ACHN (cell line): ENCODE measurements at regions not wholly inside any gene's neighbourhood (a gene's known extent, or its start where the extent isn't known, plus 50 kb on each side); places are given as distances from the start of the nearest gene placed in this dataset.

Source experiments
- DNase-seq: peaks from one replicate; pipeline ENCODE4 v3.0.0-alpha.2; 2015
- in situ Hi-C: cut with HindIII; loops from 2 replicates; pipeline ENCODE4 v1.10.0; 2017; ENCODE audit warnings: low sequenced_read_pairs, low pct_ligation_motif_present, low pct_unique_long_range_greater_than_20kb

GRCh38 chr3:117248153-117248552, 538.6 kb downstream of the TUSC7 start:
- no peak for DNase-seq
- in situ Hi-C loops: no loop called here

- no peak for DNase-seq
- in situ Hi-C loops: no loop called here
These were observed 542.6 kb downstream of the TUSC7 start for GRCh38 chr3:117252208-117252607.

- DNase-seq: no peak
- in situ Hi-C loops: no loop called here
These were observed 543.1 kb downstream of the TUSC7 start for GRCh38 chr3:117252651-117253050.

GRCh38 chr3:117253636-117254035, 544.1 kb downstream of the TUSC7 start:
- in situ Hi-C loops: no loop called here

DNA sequence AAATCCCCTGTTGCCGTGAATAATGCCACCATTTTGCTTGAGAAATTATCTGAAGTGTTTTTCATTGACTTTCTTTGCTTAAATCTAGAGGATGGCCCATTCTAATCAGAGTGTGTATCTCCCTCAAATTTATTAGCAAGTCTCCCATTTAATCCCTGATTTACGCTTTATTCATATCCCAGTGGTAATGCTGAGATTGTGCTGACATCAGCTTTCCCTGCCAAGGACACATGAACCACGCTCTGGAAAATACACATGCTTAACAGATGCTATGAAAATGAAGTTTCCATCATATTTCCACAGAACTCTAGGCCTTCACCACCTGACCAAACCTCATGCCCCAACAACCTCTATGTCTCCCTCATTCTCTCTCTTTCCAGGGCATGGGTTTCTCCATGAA, 545.4 kb downstream of the TUSC7 start:
- in situ Hi-C loops: no loop called here
- DNase-seq: no peak

More at GRCh38 chr3:117253636-117254035, 544.1 kb downstream of the TUSC7 start:
- DNase-seq: no peak

DNA sequence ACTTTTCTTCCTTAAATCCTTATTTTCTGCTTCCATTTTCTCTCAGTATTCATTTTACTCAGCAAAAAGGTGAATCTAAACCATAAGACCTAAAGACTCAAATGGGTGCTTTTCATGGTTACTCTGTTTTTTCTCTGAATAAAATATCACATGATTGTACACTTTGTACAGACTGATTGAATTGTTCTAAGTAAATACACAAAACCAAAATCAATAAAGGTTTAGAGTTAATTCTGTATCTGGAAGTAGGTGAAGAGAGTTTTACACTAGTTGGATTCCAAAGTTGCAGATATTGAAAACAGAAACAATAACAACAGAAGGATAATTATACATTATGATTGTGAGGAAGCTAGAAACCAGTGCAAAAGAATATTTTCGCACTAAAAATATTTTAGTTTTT, 546.2 kb downstream of the TUSC7 start:
- in situ Hi-C loops: no loop called here
- no peak for DNase-seq

DNA sequence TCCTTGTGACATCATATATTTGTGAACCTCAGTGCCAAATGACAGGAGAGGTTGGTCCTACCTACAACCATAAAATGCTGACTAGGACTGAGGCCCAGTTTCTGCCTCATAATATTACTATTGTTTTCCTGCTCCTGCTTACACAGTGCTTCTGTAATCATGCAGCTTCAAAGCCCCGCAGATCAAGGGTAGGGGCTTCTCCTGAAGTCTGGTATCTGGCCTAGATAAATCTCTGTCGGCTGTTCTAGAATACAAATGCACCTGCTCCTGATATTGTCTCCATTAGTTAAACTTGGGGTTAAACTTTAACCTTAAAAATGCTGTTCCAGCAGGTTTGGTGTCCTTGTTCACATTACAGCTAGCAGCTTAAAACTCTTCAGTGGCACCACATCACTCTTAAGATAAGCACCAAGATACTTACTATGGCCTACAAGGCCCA, 552.4 kb downstream of the TUSC7 start:
- in situ Hi-C loops: no loop called here
- no peak for DNase-seq

- in situ Hi-C loops: no loop called here
These were observed 553.7 kb downstream of the TUSC7 start for GRCh38 chr3:117263270-117263669.

DNA sequence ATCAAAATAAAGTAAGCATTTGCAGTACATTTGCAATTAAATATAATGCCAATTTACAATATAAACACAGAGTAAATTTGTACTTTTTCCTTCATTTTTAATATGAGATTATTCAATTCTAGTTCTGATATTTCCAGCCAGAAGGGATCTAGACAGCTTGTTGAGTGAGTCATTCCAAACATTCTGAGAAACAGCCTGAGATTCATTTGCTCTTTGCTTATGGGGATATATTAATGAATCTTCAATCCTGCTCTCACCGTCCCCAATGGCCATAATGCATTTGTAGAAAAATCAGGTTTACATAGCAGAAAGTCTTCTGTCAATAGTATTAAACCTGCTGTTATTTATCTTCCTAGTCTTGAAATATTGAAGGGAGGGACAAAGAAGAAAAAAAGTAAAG, 554.2 kb downstream of the TUSC7 start:
- in situ Hi-C loops: no loop called here

More at GRCh38 chr3:117263270-117263669, 553.7 kb downstream of the TUSC7 start:
- no peak for DNase-seq

DNA sequence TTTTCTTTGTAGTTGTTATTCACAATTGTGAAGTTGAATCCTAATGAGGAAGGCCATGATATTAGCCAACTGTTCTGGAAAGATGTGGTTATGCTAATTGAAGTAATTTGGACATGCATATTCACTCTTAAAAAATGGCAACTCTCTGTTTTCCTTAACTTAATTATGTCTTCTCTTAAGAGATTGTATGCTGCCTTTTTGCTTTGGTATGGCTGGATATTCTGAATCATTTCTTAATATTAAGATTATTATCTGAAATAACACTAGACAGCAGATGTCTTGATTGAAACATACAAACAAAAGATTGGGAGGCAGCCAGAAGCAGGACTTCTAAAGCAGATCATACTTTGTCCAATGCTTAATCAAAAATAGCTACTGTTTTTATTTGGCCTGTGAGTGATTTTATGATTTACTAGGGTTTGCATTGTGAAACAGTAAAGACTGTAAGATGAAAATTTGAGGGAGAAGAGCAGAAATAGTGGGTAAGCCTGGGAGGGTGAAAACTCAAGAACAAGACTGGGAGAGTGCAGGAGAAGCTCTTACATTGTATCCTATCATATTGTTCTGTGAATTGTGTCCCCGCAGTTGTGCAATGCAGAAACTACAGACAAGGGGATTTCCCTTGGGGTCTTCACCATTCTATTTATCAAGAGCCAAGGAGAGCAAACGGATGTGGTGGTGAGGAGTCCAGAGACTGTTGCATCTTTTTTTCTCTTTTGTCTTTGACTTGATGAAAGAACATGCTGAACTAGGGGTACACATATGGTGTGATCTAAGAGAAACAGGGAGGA, 554.8 kb downstream of the TUSC7 start:
- DNase-seq: no peak
- in situ Hi-C loops: no loop called here

More for the DNA sequence above, 554.2 kb downstream of the TUSC7 start:
- DNase-seq: no peak

DNA sequence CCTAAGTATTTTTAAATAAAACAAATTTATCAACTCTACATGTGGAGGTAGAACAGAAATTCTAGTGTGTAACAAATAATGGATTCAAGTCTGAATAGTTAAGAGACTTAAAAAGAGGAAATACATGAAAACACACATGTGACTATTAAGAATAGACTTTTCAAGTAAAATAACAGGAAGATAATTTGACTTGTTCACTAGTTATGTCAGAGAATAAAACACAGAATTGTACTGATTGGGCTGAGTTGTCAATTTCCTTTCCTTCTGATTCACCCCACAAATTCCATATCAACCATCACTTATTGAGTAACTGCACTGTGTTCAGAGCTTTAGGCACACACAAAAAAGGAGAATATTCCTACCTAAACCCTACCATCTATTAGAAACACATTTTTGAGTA, 557.2 kb downstream of the TUSC7 start:
- no peak for DNase-seq
- in situ Hi-C loops: no loop called here

DNA sequence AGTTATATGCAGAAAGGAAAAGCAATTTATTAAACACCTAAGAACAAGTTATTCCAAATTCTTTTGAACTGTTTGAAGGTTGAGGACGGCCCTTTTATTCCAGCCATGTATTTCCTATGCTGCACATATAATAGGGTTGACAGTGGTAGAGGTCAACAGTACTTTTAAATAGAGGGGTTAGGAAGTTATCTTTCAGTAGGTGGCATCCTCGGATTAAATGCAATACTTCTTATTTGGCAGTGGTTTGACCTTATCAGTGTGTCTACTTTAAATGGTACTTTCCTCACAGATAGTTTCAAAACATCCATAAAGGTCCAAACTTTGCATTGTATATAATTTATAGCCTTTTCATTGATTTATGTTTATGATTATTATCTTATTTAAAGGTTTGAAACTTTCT, 558.7 kb downstream of the TUSC7 start:
- DNase-seq: no peak
- in situ Hi-C loops: no loop called here

DNA sequence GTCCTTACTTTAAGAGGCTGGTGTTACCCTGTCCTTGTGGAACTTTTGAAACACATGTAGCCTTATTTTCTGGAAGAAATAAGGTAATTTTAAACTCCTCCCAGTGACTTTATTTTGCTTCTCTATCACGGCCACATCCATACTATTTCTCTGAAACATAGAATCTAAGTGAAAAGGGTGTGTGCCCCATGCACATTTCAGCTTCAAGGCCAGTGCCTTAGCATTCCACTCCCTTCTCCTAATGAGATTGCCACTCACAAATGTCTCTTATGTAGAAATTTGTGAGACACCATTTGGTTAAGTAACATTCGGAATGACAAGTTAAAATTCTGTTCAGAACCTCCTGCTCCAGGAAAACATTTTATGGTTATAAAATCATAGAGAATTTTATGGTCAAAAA, 562.7 kb downstream of the TUSC7 start:
- DNase-seq: no peak
- in situ Hi-C loops: no loop called here

- no peak for DNase-seq
- in situ Hi-C loops: no loop called here
These were observed 563.4 kb downstream of the TUSC7 start for GRCh38 chr3:117272876-117273523.

GRCh38 chr3:117277816-117278215, 568.2 kb downstream of the TUSC7 start:
- in situ Hi-C loops: no loop called here

GRCh38 chr3:117278424-117279190, 569.0 kb downstream of the TUSC7 start:
- no peak for DNase-seq
- in situ Hi-C loops: no loop called here

More at GRCh38 chr3:117277816-117278215, 568.2 kb downstream of the TUSC7 start:
- DNase-seq: no peak

DNA sequence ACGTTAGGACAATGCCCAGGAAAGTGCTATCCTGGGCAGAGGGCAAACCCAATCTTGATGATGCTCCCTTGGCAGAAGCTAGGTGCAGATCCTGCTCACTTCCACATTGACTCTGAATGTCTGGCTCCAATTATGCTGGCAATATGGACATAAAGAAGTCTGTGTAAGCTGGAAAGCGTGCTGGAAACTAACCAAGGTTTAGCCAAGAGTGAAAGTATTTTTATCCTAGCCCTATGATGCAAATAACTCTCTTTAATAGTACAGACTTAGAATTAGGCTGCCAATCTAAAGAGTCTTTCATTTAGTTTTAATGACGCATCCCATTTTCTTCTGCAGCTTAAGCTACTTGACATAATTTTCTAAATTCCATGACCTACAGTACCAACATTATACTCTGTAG, 571.8 kb downstream of the TUSC7 start:
- in situ Hi-C loops: no loop called here
- no peak for DNase-seq

DNA sequence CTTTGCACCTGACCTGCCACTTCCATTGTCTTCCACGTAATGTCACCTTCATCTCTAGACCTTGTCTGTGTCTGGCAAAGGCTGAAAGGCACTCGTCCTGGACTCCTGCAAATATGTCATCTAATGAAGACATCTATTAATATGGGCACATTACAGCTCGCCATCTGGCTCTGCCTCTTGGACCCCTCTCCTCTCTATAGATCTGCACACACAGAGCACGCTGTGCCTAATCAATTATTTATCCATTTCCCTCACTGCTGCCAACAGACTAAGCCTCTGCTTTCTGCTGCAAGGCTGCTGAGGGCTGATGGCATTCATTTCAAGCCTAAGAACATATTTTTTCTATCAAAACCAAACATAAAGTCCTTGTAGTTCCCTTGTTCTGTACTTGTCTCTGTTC, 573.0 kb downstream of the TUSC7 start:
- in situ Hi-C loops: no loop called here

DNA sequence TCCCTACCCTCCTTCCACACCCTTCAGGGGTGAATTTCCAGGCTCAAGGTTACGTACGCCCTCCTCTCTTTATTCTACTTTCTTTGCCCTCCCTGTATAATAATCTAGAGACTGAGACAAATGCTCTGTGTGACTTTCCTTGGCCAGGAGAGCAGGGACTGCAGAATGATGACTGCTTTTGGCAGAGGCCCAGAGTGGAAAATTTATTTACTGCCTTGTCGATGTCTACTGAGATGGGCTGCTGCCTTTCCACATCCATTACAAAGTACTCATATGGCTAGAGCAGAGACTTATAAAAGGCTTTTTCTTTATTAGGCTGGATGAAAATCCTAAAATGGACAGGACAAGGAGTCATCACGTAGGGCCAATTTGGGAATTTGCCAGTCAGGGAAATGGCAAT, 576.2 kb downstream of the TUSC7 start:
- DNase-seq: no peak
- in situ Hi-C loops: no loop called here

More for the DNA sequence above, 573.0 kb downstream of the TUSC7 start:
- DNase-seq: no peak
